ENCODE measurements at regions not wholly inside any gene's neighbourhood (a gene's known extent, or its start where the extent isn't known, plus 50 kb on each side); places are given as distances from the start of the nearest gene placed in this dataset.

DNA sequence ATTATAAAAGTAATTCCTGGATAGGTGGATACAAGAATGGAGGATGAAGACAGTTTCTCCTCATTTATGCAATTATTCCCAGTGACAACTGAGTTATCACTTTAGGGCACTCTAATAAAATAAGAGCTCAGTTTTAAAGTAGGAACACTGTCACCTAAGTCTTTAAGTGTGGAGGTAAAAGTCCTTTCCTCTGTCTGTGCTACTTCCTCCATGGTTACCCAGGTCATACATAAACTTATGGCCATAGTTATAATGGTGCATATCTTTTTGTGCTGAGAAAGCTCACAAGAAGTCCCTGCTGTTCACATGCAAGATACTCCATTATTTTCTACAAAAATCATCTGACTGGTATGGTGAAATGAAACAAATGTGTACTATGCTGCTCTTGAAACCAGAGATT is 1093.6 kb downstream of the IGSF11 start:
- no peak for DNase-seq (ENCODE audit: low read depth in 2 of 2)

GRCh38 chr3:117941756-117942155 is 1092.9 kb downstream of the IGSF11 start:
- no peak for DNase-seq (ENCODE audit: low read depth in 2 of 2)

GRCh38 chr3:117954131-117954530 is 1080.5 kb downstream of the IGSF11 start:
- no peak for DNase-seq (ENCODE audit: low read depth in 2 of 2)

DNA sequence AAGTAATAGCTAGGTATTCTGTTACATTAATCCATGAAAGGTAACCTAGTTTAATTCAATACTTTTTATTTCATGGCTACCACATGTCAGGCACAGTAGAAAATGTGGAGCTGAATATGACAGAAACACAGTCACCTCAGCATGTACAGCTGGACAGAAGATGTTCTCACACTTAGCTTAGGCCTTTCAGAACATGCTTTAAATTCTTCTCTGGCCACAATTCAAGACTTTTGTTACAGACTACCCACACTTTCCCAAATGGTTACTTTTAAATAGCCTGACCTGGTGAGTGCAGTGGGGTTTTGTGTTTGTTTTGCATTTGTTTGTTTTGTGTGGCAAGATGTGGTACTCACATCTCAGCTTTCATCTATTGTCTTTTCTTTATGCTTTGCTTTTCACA is 1079.5 kb downstream of the IGSF11 start:
- DNase-seq (ENCODE audit: low read depth in 2 of 2), result no peak

- DNase-seq (ENCODE audit: low read depth in 2 of 2), result no peak
These were observed 1076.6 kb downstream of the IGSF11 start for GRCh38 chr3:117958027-117958426.

DNA sequence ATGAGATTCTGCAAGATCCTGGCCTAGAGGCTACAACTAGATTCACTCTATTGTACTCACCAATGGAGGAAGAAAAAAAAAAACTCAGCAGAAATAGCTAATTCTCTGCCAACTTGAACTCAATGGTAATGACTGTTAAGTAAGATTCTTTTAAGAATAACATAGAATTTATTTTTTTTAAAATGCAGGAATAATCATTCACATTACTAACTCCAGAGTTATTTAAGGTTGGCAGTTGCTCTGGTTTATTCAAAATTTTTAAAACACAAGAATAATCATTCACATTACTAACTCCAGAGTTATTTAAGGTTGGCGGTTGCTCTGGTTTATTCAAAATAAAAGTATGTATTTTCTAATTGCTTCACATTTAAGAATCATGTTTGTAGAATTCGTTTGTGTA is 1071.9 kb downstream of the IGSF11 start:
- no peak for DNase-seq (ENCODE audit: low read depth in 2 of 2)

- no peak for DNase-seq (ENCODE audit: low read depth in 2 of 2)
These were observed 1070.8 kb downstream of the IGSF11 start for GRCh38 chr3:117963858-117964257.

- DNase-seq (ENCODE audit: low read depth in 2 of 2), result no peak
These were observed 1069.8 kb downstream of the IGSF11 start for GRCh38 chr3:117964814-117965213.

GRCh38 chr3:117977504-117978228 is 1057.0 kb downstream of the IGSF11 start:
- no peak for DNase-seq (ENCODE audit: low read depth in 2 of 2)

DNA sequence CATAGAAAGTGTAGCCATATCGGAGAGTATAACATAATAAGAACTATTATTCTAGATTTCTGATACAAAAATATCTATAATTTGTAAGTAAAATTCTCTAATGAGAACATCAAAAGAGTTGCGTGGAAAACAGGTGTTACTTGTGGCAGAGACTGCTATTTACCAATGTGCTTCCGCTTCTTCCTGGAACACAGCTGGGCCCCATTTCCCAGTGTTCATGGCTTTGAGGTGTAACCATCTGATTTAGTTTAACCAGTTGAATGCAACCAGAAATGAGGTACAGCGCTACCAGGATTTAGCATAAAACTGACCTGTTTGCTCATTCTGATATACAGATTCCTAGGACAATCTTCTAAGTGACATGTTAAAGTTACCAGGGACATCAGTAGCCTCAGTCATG is 1055.2 kb downstream of the IGSF11 start:
- no peak for DNase-seq (ENCODE audit: low read depth in 2 of 2)

DNA sequence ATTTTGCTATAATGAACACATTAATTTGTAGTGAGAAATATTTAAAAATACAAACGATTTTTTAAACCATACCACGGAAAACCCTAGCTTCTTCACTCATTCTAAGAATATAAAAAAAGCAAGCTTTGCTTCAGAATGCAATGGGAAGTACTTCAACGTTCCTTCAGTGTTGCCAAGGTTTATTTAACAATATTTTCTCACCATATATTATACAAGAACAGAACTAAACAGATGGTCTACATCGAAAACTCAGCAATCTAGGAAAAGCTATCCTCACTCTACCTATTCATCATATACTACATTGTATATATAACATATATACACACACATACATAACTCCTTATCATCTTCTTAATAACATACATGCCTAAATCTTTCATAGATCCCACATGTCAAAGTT is 1047.4 kb downstream of the IGSF11 start:
- no peak for DNase-seq (ENCODE audit: low read depth in 2 of 2)

DNA sequence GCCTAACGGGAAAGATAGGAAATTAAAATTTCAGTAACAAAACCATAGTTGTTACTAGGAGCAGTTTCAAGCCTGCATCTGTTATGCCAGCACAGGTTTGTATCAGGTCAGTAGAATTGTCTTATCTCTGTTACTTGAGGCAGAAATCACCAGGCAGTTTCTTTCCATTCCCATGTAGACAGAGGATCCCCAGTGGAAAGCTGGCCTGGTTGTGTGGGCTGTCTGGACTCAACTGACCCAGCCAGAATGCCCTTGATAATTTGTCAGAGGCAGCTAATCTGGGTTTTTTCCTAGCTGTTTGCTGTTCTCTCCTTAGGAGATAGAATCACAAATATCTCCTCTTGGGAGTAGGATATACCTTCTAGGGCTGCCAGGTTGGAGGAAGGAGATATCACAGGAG is 1044.7 kb downstream of the IGSF11 start:
- DNase-seq (ENCODE audit: low read depth in 2 of 2), result no peak

- DNase-seq (ENCODE audit: low read depth in 2 of 2), result no peak
These were observed 1044.0 kb downstream of the IGSF11 start for GRCh38 chr3:117990627-117991026.

DNA sequence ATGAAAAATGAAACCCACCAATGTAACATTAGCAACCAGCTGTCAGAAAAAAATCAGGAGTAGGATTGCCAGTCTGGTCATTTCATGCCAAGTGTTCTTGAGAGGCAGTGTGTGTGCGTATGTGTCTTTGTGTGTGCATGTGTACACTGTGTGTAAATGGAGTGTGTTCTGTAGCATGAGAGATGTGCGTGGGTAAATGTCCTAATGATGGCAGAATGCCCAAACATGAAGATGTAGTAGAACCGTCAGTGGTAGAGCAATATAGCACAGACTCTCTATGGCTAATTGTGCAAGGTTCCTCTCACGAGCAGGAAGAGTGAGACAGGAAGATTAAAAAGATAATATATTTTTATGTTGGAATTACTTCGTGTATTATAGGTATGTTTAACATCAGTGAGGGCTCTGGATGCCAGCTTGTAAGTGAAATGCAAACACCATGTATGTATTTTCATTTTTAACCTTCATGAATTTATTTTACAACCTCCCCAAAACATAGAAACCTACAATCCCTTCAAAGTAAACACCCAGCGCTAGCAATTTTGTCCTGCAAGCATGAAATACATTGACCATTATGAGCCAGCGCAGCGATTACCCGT is 1038.7 kb downstream of the IGSF11 start:
- no peak for DNase-seq (ENCODE audit: low read depth in 2 of 2)

GRCh38 chr3:117997201-117998049 is 1037.2 kb downstream of the IGSF11 start:
- DNase-seq (ENCODE audit: low read depth in 2 of 2), result peak; percentile 6 to 29

DNA sequence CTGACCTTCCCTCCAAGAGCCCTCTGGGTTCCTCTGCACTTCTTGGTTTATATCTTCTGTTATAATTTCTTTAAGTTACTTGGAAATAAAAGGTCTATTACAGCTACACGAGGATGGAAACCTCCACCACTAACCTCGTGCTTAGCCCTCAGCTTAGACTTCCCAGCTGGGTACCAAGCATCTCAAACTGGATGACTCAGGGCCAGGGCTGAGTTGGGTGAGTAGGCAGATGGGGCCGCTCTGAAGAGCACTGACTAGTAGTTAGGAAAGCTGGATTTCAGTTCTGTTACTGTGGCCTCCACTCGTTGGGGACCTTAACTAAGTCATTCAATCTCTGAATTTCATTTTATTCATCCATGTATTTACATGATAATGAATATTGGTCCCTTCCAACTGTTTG is 1036.6 kb downstream of the IGSF11 start:
- DNase-seq (ENCODE audit: low read depth in 2 of 2), result no peak

DNA sequence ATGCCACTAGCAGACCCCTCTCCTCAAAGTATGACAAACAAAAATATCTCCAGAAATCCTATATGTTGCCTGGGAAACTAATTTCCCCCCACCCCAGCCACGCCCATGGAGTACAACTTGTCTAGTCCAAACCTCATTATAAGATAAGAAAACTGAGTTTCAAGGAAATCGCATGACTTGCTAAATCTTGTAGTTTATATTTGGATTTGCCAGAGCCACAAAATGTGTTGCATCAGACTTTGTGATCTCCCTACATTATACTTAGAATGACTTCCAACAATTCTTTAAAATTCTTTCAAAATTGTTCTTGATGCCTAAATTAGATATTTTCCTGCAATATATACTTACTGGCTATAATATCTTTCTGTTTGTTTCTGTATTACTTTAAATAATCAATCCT is 1034.4 kb downstream of the IGSF11 start:
- DNase-seq (ENCODE audit: low read depth in 2 of 2), result no peak

- DNase-seq (ENCODE audit: low read depth in 2 of 2), result no peak
These were observed 1033.3 kb downstream of the IGSF11 start for GRCh38 chr3:118001380-118001779.

GRCh38 chr3:118011910-118012309 is 1022.7 kb downstream of the IGSF11 start:
- DNase-seq (ENCODE audit: low read depth in 2 of 2), result no peak

GRCh38 chr3:118029049-118029448 is 1005.6 kb downstream of the IGSF11 start:
- no peak for DNase-seq (ENCODE audit: low read depth in 2 of 2)

- DNase-seq (ENCODE audit: low read depth in 2 of 2), result no peak
These were observed 998.4 kb downstream of the IGSF11 start for GRCh38 chr3:118036215-118036614.

DNA sequence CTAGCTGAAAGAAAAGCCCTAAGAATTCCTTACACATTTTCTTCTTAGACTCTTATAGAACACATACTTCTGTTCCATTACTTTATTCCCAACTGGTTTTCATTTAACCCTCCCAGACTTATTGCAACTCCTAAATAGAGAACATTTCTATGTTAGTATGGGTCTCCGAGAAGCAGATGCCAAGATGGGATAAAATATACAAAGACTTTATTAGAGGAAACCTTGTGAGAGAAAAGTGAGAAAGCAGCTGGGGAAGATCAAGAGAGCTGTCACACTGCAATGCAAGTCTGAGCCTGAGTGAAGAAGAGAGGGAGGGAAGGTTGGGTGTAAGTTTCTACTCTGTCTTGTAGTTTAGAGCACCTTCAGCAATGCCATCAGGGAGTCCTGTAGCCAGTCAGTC is 979.3 kb downstream of the IGSF11 start:
- DNase-seq (ENCODE audit: low read depth in 2 of 2), result no peak

GRCh38 chr3:118057086-118057485 is 977.6 kb downstream of the IGSF11 start:
- no peak for DNase-seq (ENCODE audit: low read depth in 2 of 2)
